IPS DF 6.9 (cell line): ENCODE measurements at regions not wholly inside any gene's neighbourhood (a gene's known extent, or its start where the extent isn't known, plus 50 kb on each side); places are given as distances from the start of the nearest gene placed in this dataset.

Source experiments
- DNase-seq: peaks from one replicate; pipeline ENCODE4 v3.0.0-alpha.2; 2013; ENCODE audit warnings: low read depth, low spot score
- H3K27ac ChIP-seq: one replicate; pipeline ENCODE4 v1.5.1; 2013; ENCODE audit warnings: low read length, control low read depth
- H3K27me3 ChIP-seq: 2 replicates; pipeline ENCODE4 v1.6.1; 2013; ENCODE audit warnings: mild to moderate bottlenecking, low read length; ENCODE audit not compliant: control insufficient read depth, insufficient read depth
- H3K36me3 ChIP-seq: 2 replicates; pipeline ENCODE4 v1.6.1; 2013; ENCODE audit warnings: low read length; ENCODE audit not compliant: control insufficient read depth, insufficient read depth
- H3K4me1 ChIP-seq: 2 replicates; pipeline ENCODE4 v1.6.1; 2013; ENCODE audit warnings: low read length; ENCODE audit not compliant: control insufficient read depth, insufficient read depth
- H3K4me3 ChIP-seq: 2 replicates; pipeline ENCODE4 v1.5.1; 2013; ENCODE audit warnings: mild to moderate bottlenecking, low read length
- H3K9me3 ChIP-seq: 2 replicates; pipeline ENCODE4 v1.6.1; 2013; ENCODE audit warnings: low read length, inconsistent platforms; ENCODE audit not compliant: control insufficient read depth, insufficient read depth
- WGBS: extraction: QIAGEN DNeasy Blood & Tissue Kit; methylation state at CpG from one replicate; pipeline ENCODE4 v1.1.7; 2013; ENCODE audit warnings: mixed read lengths, missing lambda C conversion rate; ENCODE audit not compliant: insufficient read length, insufficient coverage; 5-methylcytosine and 5-hydroxymethylcytosine counted together

DNA sequence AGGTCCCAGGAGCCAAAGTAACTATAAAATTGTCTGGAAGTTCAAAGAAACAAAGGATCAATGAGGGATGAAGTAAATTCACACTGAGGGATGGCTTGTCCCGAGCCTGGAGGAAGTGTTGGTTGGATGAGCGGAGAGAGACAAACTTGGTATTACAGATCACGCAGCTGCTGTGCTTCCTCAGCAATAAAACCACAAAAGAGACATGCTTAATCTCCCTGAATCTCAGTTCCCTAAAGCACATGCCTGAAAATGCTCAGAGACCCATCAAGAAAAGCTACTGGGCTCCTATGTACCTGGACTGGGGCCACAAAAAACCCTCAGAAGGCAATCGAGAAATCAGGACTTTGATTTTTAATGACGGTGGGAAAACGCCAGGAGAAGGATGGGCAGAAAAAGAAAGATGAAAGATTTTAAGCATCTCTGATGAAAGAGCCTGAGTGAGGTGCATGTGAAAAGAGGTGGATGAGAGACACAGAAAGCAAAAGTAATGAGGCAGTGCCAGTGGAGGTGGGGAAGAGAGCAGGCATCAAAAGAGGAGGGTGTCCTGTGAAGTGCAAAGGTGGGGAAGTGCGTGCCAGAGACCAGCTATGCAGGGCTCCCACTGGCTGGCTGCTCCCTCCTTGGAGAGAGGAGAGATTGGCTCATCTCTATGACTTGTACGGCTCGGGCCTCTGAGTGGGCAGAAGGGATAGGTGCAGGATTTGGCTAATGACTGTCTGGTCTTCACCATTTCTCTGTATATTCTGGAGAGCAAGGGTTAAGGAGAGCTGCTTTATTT lies 143.7 kb downstream of the ABCC12 start:
- WGBS, result no CpG with 5 or more reads among the region's 9 CpGs
- Histone ChIP-seq H3K9me3 (no peaks in the 10 kb centered on the region), H3K4me3 (no peak overlapping the region), H3K4me1 (0 out of 2 replicates have a peak, but pooled peaks cover 2% of the 10 kb centered on the region), H3K27ac (no peak overlapping the region), H3K36me3 (no peaks in the 10 kb centered on the region), H3K27me3 (no peaks in the 10 kb centered on the region)
- no peak for DNase-seq

DNA sequence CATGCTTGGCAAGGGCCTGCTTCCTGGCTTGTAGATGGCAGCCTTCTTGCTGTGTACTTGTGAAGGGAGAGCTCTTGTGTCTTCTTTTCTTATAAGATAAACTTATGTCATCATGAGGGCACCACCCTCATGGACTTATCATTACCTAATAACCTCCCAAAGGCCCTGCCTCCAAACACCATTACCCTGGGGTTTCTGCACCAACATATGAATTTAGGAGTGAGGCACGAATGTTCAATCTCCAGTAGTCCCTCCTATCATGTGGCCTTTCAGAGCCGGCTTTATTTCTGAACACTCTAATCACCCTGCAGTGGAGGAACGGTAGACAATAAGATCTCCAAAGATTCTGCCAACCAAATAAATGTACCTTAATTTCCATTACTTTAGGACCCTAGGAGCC lies 144.3 kb downstream of the ABCC12 start:
- H3K4me1 ChIP-seq, result 0 out of 2 replicates have a peak, but pooled peaks cover 2% of the 10 kb centered on the region
- no peak overlapping the region for H3K4me3 ChIP-seq
- no peaks in the 10 kb centered on the region for H3K36me3 ChIP-seq
- WGBS, result no CpG with 5 or more reads among the region's 3 CpGs
- H3K27me3 ChIP-seq, result no peaks in the 10 kb centered on the region
- DNase-seq, result no peak
- H3K27ac ChIP-seq, result no peak overlapping the region
- H3K9me3 ChIP-seq, result no peaks in the 10 kb centered on the region

DNA sequence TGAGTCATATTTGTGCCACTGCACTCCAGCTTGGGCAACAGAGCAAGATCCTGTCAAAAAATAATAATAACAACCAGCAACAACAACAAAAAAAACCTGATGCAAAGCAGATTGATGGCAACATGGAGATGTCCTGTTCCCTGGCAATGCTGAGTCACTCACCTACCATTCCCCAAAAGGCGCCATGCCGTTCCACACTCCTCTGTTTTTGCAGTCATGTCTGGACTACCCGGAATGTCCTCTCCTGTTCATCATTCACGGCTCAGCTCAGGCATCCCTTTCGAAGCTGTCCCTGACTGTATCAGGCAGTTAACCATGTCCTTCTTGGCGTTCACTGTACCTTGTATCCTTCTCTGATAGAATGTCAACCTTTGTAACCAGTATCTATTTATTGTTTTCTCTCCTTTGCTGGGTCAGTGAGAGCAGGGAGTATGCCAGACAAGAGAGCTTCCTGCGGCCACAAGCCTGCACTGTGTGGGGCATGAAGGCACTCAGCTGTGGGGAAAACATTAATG lies 147.7 kb downstream of the ABCC12 start:
- Histone ChIP-seq H3K9me3 (no peaks in the 10 kb centered on the region), H3K27me3 (no peaks in the 10 kb centered on the region), H3K36me3 (no peaks in the 10 kb centered on the region), H3K4me3 (no peak overlapping the region), H3K4me1 (0 out of 2 replicates have a peak, but pooled peaks cover 2% of the 10 kb centered on the region), H3K27ac (no peak overlapping the region)
- no peak for DNase-seq
- WGBS, result no CpG with 5 or more reads among the region's 7 CpGs

DNA sequence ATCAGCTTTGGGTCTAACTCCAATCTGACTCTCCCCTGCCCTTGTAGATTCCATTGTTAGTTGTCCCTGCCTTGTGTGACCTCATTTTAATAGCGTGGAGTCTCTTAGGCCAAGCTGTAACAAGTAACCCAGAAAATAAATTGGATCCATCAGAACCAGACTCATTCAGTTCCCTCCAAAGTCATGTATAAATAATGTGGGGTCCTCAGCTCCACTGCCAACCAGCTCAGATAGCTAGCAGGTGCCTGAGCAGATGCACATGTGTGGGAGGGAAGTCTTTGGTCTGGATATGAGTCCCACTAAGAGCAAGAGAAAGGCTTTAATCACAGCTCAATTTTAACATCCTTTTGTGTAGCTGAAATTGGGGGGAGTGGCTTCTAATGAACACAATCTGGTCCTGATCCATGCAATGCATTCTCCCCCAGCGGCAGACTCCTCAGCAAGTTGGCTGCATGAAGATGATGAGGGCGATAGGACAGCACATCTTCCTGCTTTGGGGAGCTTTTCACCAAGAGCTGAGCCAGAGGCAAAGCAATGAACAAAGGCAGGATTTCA lies 151.6 kb downstream of the ABCC12 start:
- no CpG with 5 or more reads among the region's 3 CpGs for WGBS
- H3K36me3 ChIP-seq, result no peaks in the 10 kb centered on the region
- no peaks in the 10 kb centered on the region for H3K27me3 ChIP-seq
- no peaks in the 10 kb centered on the region for H3K9me3 ChIP-seq
- DNase-seq, result no peak
- no peak overlapping the region for H3K4me3 ChIP-seq
- no peak overlapping the region for H3K27ac ChIP-seq
- no peaks in the 10 kb centered on the region for H3K4me1 ChIP-seq

DNA sequence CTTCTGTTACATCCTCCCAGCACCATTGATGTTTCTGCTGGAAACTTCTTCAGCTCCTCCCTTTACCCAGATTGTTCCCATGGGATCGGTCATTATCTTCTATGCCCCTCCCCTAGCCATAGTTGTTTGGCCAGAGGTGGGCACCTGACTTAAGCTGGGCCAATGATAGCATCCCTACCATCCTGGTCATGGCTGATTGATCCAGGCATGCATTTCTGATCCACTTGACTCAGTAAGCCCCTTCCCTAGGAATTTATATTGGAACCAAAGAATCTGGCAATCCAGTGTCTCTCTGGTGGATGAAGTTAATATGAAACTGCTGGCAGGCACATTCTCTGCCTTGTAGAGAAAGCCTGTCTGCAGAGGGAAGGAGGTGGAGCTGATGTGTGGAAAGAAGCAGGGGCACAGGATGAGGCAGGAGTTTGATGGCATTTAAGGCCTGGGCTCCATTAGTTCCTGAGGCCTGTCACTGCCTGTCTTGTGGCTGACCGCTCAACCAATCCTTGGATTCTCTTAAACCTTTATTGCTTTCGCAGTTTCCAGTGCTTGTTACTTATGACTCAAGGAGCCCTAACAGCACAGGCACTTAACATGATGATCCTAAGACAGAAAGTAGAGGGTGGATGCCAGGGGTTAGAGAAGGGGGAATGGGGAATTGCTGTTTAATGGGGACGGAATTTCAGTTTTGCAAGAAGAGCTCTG lies 152.4 kb downstream of the ABCC12 start:
- no peaks in the 10 kb centered on the region for H3K9me3 ChIP-seq
- no CpG with 5 or more reads among the region's 4 CpGs for WGBS
- H3K27ac ChIP-seq, result no peak overlapping the region
- H3K4me1 ChIP-seq, result no peaks in the 10 kb centered on the region
- H3K4me3 ChIP-seq, result no peak overlapping the region
- DNase-seq, result no peak
- H3K36me3 ChIP-seq, result no peaks in the 10 kb centered on the region
- no peaks in the 10 kb centered on the region for H3K27me3 ChIP-seq

DNA sequence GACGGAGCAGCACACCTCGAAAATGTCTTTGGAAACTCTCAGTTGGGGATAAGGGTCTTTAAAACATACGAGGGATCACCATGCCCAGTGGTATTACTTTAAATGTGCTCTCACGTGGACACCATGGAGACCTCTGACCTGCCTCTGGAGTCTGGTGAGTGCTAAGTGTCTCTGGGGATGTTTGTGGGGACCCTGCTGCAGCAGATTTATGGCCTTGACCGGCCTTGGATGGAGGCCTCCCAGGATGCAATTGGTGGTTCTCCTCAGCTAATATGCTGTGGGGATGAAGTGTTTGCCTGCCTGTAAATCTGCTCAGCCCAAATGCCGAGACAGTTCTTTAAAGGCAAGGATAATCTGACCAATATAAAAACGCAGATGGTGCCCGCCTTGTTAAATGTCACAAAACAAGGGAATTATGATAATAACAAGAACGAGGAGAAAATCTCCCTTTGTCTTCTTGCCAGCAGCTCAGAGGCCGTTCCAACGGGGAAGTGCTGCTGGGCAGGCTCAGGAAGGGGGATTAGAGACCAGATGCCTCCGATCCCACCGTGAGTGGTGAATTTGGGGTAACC lies 154.4 kb downstream of the ABCC12 start:
- no peaks in the 10 kb centered on the region for H3K27me3 ChIP-seq

DNA sequence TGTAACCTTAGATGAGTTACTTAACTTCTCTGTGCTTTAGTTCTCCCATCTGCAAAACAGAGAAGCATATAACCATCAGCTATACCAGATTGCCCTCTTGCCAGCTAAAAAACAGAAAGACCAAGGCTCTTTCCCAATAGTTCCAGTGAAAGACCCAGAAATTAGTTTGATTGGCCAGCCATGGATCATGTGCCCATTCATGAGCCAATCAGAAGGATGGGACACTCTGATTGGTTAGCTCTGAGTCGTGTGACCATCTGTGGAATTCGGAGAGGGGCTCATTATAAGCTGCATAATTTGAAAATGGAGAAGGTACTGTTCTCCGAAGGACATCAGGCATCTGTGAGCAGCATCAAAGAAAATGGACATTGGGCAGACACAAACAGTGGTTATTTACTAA lies 155.2 kb downstream of the ABCC12 start:
- H3K36me3 ChIP-seq, result no peaks in the 10 kb centered on the region
- H3K4me1 ChIP-seq, result no peaks in the 10 kb centered on the region
- no peak overlapping the region for H3K27ac ChIP-seq
- DNase-seq, result no peak
- H3K9me3 ChIP-seq, result no peaks in the 10 kb centered on the region
- no peak overlapping the region for H3K4me3 ChIP-seq
- WGBS, result no CpG with 5 or more reads among the region's 3 CpGs
- H3K27me3 ChIP-seq, result no peaks in the 10 kb centered on the region

More for the DNA sequence above, 154.4 kb downstream of the ABCC12 start:
- no CpG with 5 or more reads among the region's 13 CpGs for WGBS
- no peaks in the 10 kb centered on the region for H3K9me3 ChIP-seq
- no peak overlapping the region for H3K4me3 ChIP-seq
- H3K27ac ChIP-seq, result no peak overlapping the region
- H3K36me3 ChIP-seq, result no peaks in the 10 kb centered on the region
- H3K4me1 ChIP-seq, result no peaks in the 10 kb centered on the region
- DNase-seq, result no peak

DNA sequence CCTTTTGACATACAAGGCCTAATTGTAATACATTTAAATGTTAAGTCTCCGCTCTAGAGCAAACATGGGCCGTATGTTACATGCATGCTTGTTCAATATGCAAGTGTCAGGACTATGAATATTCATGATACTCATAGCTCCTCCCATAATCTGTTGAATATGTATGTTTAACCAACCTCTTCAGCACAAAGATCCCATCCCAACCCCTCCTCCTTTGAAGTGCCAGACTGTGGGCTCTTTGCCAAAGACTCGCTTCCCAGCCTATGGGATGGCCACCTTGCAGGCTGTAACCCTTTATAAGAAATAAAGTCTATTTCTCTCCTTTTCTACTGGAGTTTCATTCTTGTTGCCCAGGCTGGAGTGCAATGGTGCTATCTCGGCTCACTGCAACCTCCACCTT lies 156.2 kb downstream of the ABCC12 start:
- no peaks in the 10 kb centered on the region for H3K36me3 ChIP-seq
- no peak overlapping the region for H3K27ac ChIP-seq
- no peaks in the 10 kb centered on the region for H3K4me1 ChIP-seq
- no peak overlapping the region for H3K4me3 ChIP-seq
- DNase-seq, result no peak
- no CpG with 5 or more reads among the region's 4 CpGs for WGBS
- H3K27me3 ChIP-seq, result no peaks in the 10 kb centered on the region
- H3K9me3 ChIP-seq, result no peaks in the 10 kb centered on the region

DNA sequence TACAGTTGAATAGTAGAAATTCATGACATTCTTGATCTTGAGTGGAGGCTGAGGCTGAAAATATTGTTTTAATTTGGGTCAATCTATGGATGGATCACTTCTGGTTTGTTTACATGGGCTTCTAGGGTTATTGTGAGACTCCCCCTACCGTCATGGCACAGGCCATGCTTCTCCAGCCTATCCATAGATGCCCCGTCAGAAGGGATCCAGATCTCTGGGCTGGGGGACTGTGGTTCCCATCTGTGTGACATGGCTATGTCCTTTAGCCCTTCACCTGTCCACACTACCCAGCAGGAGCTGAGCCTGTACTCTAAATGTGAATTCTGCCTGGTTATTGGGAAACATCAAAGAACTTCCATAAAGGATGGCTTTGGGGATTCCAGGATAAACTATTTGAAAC lies 160.4 kb downstream of the ABCC12 start:
- H3K27me3 ChIP-seq, result no peaks in the 10 kb centered on the region
- no peak for DNase-seq
- WGBS, result no CpG with 5 or more reads among the region's 2 CpGs
- no peaks in the 10 kb centered on the region for H3K36me3 ChIP-seq
- H3K9me3 ChIP-seq, result no peaks in the 10 kb centered on the region
- H3K4me1 ChIP-seq, result no peaks in the 10 kb centered on the region
- no peak overlapping the region for H3K4me3 ChIP-seq
- no peak overlapping the region for H3K27ac ChIP-seq

DNA sequence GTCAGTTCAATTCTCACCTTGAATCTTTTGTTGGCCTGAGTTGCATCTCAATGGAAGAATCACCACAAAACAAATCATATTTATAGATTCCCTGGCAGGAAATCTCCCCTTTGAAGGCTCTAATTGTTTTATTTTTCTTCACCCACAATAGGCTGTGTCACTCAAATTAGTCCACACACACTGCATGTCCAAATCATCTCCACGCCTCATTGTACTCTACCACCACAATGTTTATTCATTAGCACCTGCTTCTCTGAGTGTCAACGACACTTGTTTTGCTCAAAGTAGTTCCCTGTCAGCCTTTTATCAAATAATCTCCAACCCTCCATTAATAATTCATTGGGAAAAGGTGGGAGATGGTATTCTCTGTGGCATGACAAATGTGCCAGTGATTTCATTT lies 164.3 kb downstream of the ABCC12 start:
- Histone ChIP-seq H3K4me1 (no peaks in the 10 kb centered on the region), H3K27ac (no peak overlapping the region), H3K9me3 (no peaks in the 10 kb centered on the region), H3K27me3 (no peaks in the 10 kb centered on the region), H3K36me3 (no peaks in the 10 kb centered on the region), H3K4me3 (no peak overlapping the region)
- no CpG with 5 or more reads among the region's 2 CpGs for WGBS
- DNase-seq, result no peak
